OCI-LY1 (cell line): ENCODE measurements at regions not wholly inside any gene's neighbourhood (a gene's known extent, or its start where the extent isn't known, plus 50 kb on each side); places are given as distances from the start of the nearest gene placed in this dataset.

ENCODE experiments used
- H2AFZ ChIP-seq: fragments of 200-600 bp; sonication (generic), shearing (Covaris generic); 2 replicates; pipeline ENCODE4 v1.6.0; 2014; ENCODE audit warnings: antibody characterized with exemption, mild to moderate bottlenecking, low read length
- H3F3A ChIP-seq: fragments of 200-600 bp; sonication (generic), shearing (Covaris generic); 2 replicates; pipeline ENCODE4 v1.6.0; 2014; ENCODE audit warnings: mild to moderate bottlenecking, antibody characterized with exemption, low read length, moderate library complexity; ENCODE audit not compliant: insufficient read depth
- H3K27ac ChIP-seq: fragments of 200-600 bp; sonication (generic); 2 replicates; pipeline ENCODE4 v1.5.1; 2014; ENCODE audit warnings: low read length, mixed run types, mild to moderate bottlenecking, low read depth; ENCODE audit not compliant: poor library complexity, severe bottlenecking
- H3K27me3 ChIP-seq: fragments of 200-600 bp; sonication (generic); 2 replicates; pipeline ENCODE4 v1.6.0; 2014; ENCODE audit warnings: antibody characterized with exemption, mild to moderate bottlenecking, low read length, moderate library complexity; ENCODE audit not compliant: insufficient read depth
- H3K36me3 ChIP-seq: fragments of 200-600 bp; sonication (generic); 2 replicates; pipeline ENCODE4 v1.6.1; 2014; ENCODE audit warnings: mild to moderate bottlenecking, antibody characterized with exemption, low read length, moderate library complexity, mixed read lengths; ENCODE audit not compliant: insufficient read depth
- H3K4me1 ChIP-seq: fragments of 200-600 bp; sonication (generic); 2 replicates; pipeline ENCODE4 v1.5.1; 2014; ENCODE audit warnings: mild to moderate bottlenecking, low read length, moderate library complexity; ENCODE audit not compliant: insufficient read depth, severe bottlenecking
- H3K4me2 ChIP-seq: fragments of 200-600 bp; sonication (generic), shearing (Covaris generic); 2 replicates; pipeline ENCODE4 v1.6.1; 2014; ENCODE audit warnings: low read length
- H3K4me3 ChIP-seq: fragments of 200-600 bp; sonication (generic); 2 replicates; pipeline ENCODE4 v1.5.1; 2014; ENCODE audit warnings: low read length, low read depth, mild to moderate bottlenecking, mixed read lengths; ENCODE audit not compliant: poor library complexity, severe bottlenecking
- H3K79me2 ChIP-seq: fragments of 200-600 bp; shearing (Covaris generic); 2 replicates; pipeline ENCODE4 v1.6.1; 2016; ENCODE audit warnings: mixed run types, low read length, mixed read lengths; ENCODE audit not compliant: insufficient read depth
- H3K9ac ChIP-seq: fragments of 200-600 bp; sonication (generic), shearing (Covaris generic); 2 replicates; pipeline ENCODE4 v1.6.1; 2014; ENCODE audit warnings: mild to moderate bottlenecking, low read length, mixed read lengths
- H3K9me2 ChIP-seq: fragments of 200-600 bp; sonication (generic), shearing (Covaris generic); 2 replicates; pipeline ENCODE4 v1.6.1; 2014; ENCODE audit warnings: low read depth, mild to moderate bottlenecking, low read length, mixed read lengths
- H3K9me3 ChIP-seq: fragments of 200-600 bp; shearing (Covaris generic); 2 replicates; pipeline ENCODE4 v1.6.1; 2014; ENCODE audit warnings: low read length, mixed read lengths
- H4K20me1 ChIP-seq: fragments of 200-600 bp; sonication (generic), shearing (Covaris generic); 2 replicates; pipeline ENCODE4 v1.6.0; 2016; ENCODE audit warnings: mild to moderate bottlenecking, low read length; ENCODE audit not compliant: insufficient read depth
- CTCF ChIP-seq: fragments of 200-600 bp; sonication (generic), shearing (Covaris generic); IDR thresholded peaks from 2 replicates; pipeline ENCODE4 v1.5.1; 2017; ENCODE audit warnings: mild to moderate bottlenecking, antibody characterized with exemption, low read length, moderate library complexity, mixed read lengths
- EZH2 ChIP-seq: fragments of 200-600 bp; sonication (generic), shearing (Covaris generic); IDR thresholded peaks from 2 replicates; pipeline ENCODE4 v1.8.0; 2017; ENCODE audit warnings: borderline replicate concordance, mixed run types, mild to moderate bottlenecking, antibody characterized with exemption, low read length, moderate library complexity, mixed read lengths

DNA sequence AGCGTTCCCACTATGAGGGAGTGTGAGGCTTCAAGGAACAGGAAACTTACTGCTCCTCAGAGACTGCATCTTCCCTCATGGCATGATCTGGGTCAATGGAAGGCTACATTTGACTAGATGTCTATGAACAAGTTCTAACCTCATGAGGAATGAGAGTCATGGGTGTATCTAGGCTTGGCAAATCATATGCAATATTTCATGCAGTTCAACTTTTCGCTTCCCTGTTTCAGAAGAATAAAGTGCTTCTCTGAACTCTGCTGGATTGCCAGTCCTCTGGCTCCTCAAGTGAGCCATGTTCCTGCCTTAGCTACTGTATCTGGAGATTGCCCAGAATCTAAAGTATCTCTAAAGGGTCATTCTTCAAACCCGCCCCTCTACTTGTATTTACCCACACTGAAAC lies 54.3 kb upstream of the SEMA3A start:
- Histone ChIP-seq H3K4me1 (peaks cover 41% of the 10 kb centered on the region), H3K4me2 (peak overlapping the region; percentile 30; the same call in 1 of the 2 replicates), H3K9me3 (peaks cover 5% of the 10 kb centered on the region; the same call in 1 of the 2 replicates), H3F3A (no peaks in the 10 kb centered on the region), H3K27ac (peak overlapping the region; percentile 82), H2AFZ (peak overlapping the region; percentile 87), H3K9me2 (no peaks in the 10 kb centered on the region), H3K79me2 (no peaks in the 10 kb centered on the region), H3K27me3 (no peaks in the 10 kb centered on the region), H3K4me3 (peak overlapping the region; percentile 4), H4K20me1 (no peaks in the 10 kb centered on the region), H3K36me3 (no peaks in the 10 kb centered on the region; the same call in 1 of the 2 replicates), H3K9ac (peak overlapping the region; percentile 7; the same call in 1 of the 2 replicates)
- TF ChIP-seq EZH2 (no peak), CTCF (no peak)

GRCh38 chr7:84248267-84248666 lies 53.7 kb upstream of the SEMA3A start:
- Histone ChIP-seq H3K27ac (peak overlapping the region; percentile 82), H3K79me2 (no peaks in the 10 kb centered on the region), H4K20me1 (no peaks in the 10 kb centered on the region), H3K9me2 (no peaks in the 10 kb centered on the region), H3K4me2 (peak overlapping the region; percentile 30), H3K9me3 (peaks cover 5% of the 10 kb centered on the region; the same call in 1 of the 2 replicates), H3K36me3 (no peaks in the 10 kb centered on the region; the same call in 1 of the 2 replicates), H3F3A (no peaks in the 10 kb centered on the region), H3K27me3 (no peaks in the 10 kb centered on the region), H3K4me1 (peaks cover 41% of the 10 kb centered on the region), H3K9ac (0 out of 2 replicates have a peak overlapping the region, but pooled peaks have one; percentile 7), H3K4me3 (no peak overlapping the region), H2AFZ (peak overlapping the region; percentile 3; the same call in 1 of the 2 replicates)
- no peak for TF ChIP-seq CTCF

DNA sequence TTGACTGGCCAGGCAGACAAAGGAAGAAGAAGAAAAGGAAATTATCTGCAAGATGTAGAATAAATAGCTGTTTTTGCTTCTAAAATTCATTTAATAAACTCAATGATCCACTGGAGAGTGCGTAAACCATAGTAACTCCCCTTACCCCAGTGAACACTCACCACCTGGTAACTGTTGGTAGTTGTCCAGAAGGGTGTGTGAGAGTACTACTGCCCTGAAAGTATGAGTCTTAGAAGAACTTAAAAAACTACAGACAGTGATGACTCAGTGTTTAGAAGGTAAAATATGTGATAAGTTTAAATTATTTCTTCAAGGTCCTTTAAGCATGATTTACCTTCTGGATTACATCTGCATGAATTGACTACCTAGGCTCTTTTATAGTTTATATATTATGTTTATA lies 53.0 kb upstream of the SEMA3A start:
- no peak overlapping the region for H3K4me2 ChIP-seq

More for the DNA sequence above, 53.0 kb upstream of the SEMA3A start:
- Histone ChIP-seq H3K9me2 (no peaks in the 10 kb centered on the region), H3F3A (no peaks in the 10 kb centered on the region), H3K79me2 (no peaks in the 10 kb centered on the region), H4K20me1 (no peaks in the 10 kb centered on the region), H3K4me1 (peaks cover 41% of the 10 kb centered on the region), H3K36me3 (no peaks in the 10 kb centered on the region; the same call in 1 of the 2 replicates), H3K27me3 (no peaks in the 10 kb centered on the region), H3K9me3 (peaks cover 5% of the 10 kb centered on the region; the same call in 1 of the 2 replicates), H2AFZ (0 out of 2 replicates have a peak overlapping the region, but pooled peaks have one; percentile 19), H3K4me3 (no peak overlapping the region), H3K27ac (peak overlapping the region; percentile 82), H3K9ac (no peak overlapping the region)
- TF ChIP-seq CTCF (peak; percentile 34; the same call in 1 of the 2 replicates), EZH2 (no peak)
